Prostate gland (tissue), 2 donors: ENCODE measurements at regions not wholly inside any gene's neighbourhood (a gene's known extent, or its start where the extent isn't known, plus 50 kb on each side); places are given as distances from the start of the nearest gene placed in this dataset.

Source experiments
- CTCF ChIP-seq, 4 experiments: fragments of 200-600 bp in 2 of 4; fragments of 450-650 bp in 2 of 4; sonication (generic) in 2 of 4; IDR thresholded peaks; 1 replicate in 3 of 4; 2 replicates in 1 of 4; pipeline ENCODE4 v1.5.1; 2016 to 2019; ENCODE audit warnings: antibody characterized with exemption in 4 of 4, mild to moderate bottlenecking in 2 of 4, moderate library complexity in 2 of 4
- POLR2A ChIP-seq: fragments of 450-650 bp; IDR thresholded peaks from one replicate; pipeline ENCODE4 v1.6.1; 2016; ENCODE audit warnings: antibody characterized with exemption, mild to moderate bottlenecking

- TF ChIP-seq POLR2A (no peak), CTCF (IDR thresholded peaks at IDR 0.05) (no peak)
Measured at GRCh38 chr1:168823988-168824387, 95.0 kb upstream of the DPT start.
